ENCODE measurements at regions not wholly inside any gene's neighbourhood (a gene's known extent, or its start where the extent isn't known, plus 50 kb on each side); places are given as distances from the start of the nearest gene placed in this dataset.

GRCh38 chr1:38267037-38268036 is 220.7 kb upstream of the POU3F1 start:
- no peak overlapping the region for H3K4me3 ChIP-seq (ENCODE audit: low read depth, low read length, poor library complexity, severe bottlenecking)
- no peaks in the 10 kb centered on the region for H4K20me1 ChIP-seq (ENCODE audit: insufficient read depth, low read length)
- ChIA-PET POLR2A (no interaction called here), CTCF (ENCODE audit: unreplicated experiment) (no interaction called here)
- no peak overlapping the region for H3K4me2 ChIP-seq (ENCODE audit: low read length)
- no peaks in the 10 kb centered on the region for H3K9me2 ChIP-seq (ENCODE audit: insufficient read depth, low read length)
- no peak for TF ChIP-seq CTCF (conservative IDR thresholded peaks at IDR 0.05; ENCODE audit: low read length)
- TF ChIP-seq EZH2phosphoT487 (IDR thresholded peaks at IDR 0.05; ENCODE audit: borderline replicate concordance, low read depth, low read length) = no peak
- H3K9me3 ChIP-seq (ENCODE audit: low read length) = no peaks in the 10 kb centered on the region
- DNase-seq (ENCODE audit: low spot score) = no peak
- H3K4me1 ChIP-seq (ENCODE audit: insufficient read depth, low read length, poor library complexity, severe bottlenecking) = no peaks in the 10 kb centered on the region
- no peak overlapping the region for H2AFZ ChIP-seq (ENCODE audit: low read length)
- no peaks in the 10 kb centered on the region for H3K79me2 ChIP-seq (ENCODE audit: insufficient read depth, low read depth, low read length)
- no peak overlapping the region for H3K27ac ChIP-seq (ENCODE audit: low read depth, low read length, poor library complexity, severe bottlenecking)
- no peaks in the 10 kb centered on the region for H3K36me3 ChIP-seq (ENCODE audit: insufficient read depth, low read length)
- intact Hi-C loops (cut with micrococcal nuclease; ENCODE audit: unreplicated experiment) = no loop called here
- no TSS peak for BruUV-seq (replicated peaks)

GRCh38 chr1:38266197-38266520 is 219.6 kb upstream of the POU3F1 start:
- H3K79me2 ChIP-seq (ENCODE audit: insufficient read depth, low read depth, low read length) = no peaks in the 10 kb centered on the region
- ChIA-PET CTCF (ENCODE audit: unreplicated experiment) (no interaction called here), POLR2A (no interaction called here)
- no peaks in the 10 kb centered on the region for H3K9me3 ChIP-seq (ENCODE audit: low read length)
- H3K4me1 ChIP-seq (ENCODE audit: insufficient read depth, low read length, poor library complexity, severe bottlenecking) = no peaks in the 10 kb centered on the region
- H3K9me2 ChIP-seq (ENCODE audit: insufficient read depth, low read length) = no peaks in the 10 kb centered on the region
- no peak overlapping the region for H2AFZ ChIP-seq (ENCODE audit: low read length)
- TF ChIP-seq CTCF (conservative IDR thresholded peaks at IDR 0.05; ENCODE audit: low read length) = no peak
- no peak for TF ChIP-seq EZH2phosphoT487 (IDR thresholded peaks at IDR 0.05; ENCODE audit: borderline replicate concordance, low read depth, low read length)
- H3K36me3 ChIP-seq (ENCODE audit: insufficient read depth, low read length) = no peaks in the 10 kb centered on the region
- no peak overlapping the region for H3K4me3 ChIP-seq (ENCODE audit: low read depth, low read length, poor library complexity, severe bottlenecking)
- BruUV-seq (replicated peaks) = no TSS peak
- H3K27ac ChIP-seq (ENCODE audit: low read depth, low read length, poor library complexity, severe bottlenecking) = no peak overlapping the region
- no peaks in the 10 kb centered on the region for H4K20me1 ChIP-seq (ENCODE audit: insufficient read depth, low read length)
- no peak for DNase-seq (ENCODE audit: low spot score)
- no peak overlapping the region for H3K4me2 ChIP-seq (ENCODE audit: low read length)
- intact Hi-C loops (cut with micrococcal nuclease; ENCODE audit: unreplicated experiment) = no loop called here
